ENCODE measurements at regions not wholly inside any gene's neighbourhood (a gene's known extent, or its start where the extent isn't known, plus 50 kb on each side); places are given as distances from the start of the nearest gene placed in this dataset.

DNA sequence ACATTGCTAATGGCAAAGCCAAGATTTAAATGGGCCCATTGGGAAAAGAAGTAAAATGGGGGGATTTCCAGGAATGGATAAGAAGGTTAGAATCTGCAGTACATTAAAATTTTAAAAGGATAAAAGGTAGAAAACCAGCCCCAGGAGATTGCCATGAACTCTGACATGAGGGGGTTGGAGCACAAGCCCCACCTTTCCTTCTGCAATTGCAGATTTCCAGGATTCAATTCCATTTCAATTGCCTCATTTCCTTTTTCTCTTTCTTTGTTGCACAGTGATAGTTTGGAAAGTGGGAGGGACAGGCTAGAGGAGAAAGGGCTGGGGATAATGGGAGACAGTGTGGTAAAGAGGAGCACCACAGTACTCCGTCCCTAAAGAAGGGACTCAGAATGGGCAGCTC, 238.5 kb upstream of the RAB4A start:
- TF ChIP-seq, protein P1, sequence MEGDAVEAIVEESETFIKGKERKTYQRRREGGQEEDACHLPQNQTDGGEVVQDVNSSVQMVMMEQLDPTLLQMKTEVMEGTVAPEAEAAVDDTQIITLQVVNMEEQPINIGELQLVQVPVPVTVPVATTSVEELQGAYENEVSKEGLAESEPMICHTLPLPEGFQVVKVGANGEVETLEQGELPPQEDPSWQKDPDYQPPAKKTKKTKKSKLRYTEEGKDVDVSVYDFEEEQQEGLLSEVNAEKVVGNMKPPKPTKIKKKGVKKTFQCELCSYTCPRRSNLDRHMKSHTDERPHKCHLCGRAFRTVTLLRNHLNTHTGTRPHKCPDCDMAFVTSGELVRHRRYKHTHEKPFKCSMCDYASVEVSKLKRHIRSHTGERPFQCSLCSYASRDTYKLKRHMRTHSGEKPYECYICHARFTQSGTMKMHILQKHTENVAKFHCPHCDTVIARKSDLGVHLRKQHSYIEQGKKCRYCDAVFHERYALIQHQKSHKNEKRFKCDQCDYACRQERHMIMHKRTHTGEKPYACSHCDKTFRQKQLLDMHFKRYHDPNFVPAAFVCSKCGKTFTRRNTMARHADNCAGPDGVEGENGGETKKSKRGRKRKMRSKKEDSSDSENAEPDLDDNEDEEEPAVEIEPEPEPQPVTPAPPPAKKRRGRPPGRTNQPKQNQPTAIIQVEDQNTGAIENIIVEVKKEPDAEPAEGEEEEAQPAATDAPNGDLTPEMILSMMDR (IDR thresholded peaks at IDR 0.05) = no peak
- no peak for TF ChIP-seq POLR2A (IDR thresholded peaks at IDR 0.05)

All from breast epithelium (tissue), 3 donors.